DND-41 (cell line): ENCODE measurements at regions not wholly inside any gene's neighbourhood (a gene's known extent, or its start where the extent isn't known, plus 50 kb on each side); places are given as distances from the start of the nearest gene placed in this dataset.

Experiments
- EZH2 ChIP-seq: IDR thresholded peaks from 3 replicates; pipeline ENCODE4 v1.6.1; 2012; ENCODE audit warnings: borderline replicate concordance, low read depth, mild to moderate bottlenecking, moderate library complexity, low read length, inconsistent platforms; ENCODE audit not compliant: severe bottlenecking
- TF ChIP-seq, protein P1 (sequence below): IDR thresholded peaks from 2 replicates; pipeline ENCODE4 v1.5.1; 2012; ENCODE audit warnings: borderline replicate concordance, low read length, moderate library complexity, mild to moderate bottlenecking; ENCODE audit not compliant: poor library complexity, severe bottlenecking; ENCODE audit errors: extremely low read depth

DNA sequence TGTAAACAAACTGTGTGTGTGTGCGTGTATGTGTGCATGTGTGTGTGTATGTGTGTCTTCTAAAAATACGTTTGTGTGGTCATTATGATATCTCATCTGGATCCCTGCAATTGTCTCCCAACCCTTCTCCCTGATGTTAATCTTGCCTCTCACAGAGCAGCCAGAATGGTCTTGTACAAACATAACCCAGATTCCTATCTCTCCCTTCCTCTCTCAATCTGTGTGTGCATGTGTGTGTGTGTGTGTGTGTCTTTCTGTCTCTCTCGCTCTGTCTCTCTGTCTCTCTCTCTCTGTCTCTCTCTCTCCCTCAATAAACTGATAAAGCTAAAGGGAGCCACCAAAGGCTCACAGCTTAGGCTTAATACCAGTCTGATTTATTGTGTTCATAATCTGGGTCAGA is 210.8 kb downstream of the PAX3 start:
- TF ChIP-seq, protein P1, sequence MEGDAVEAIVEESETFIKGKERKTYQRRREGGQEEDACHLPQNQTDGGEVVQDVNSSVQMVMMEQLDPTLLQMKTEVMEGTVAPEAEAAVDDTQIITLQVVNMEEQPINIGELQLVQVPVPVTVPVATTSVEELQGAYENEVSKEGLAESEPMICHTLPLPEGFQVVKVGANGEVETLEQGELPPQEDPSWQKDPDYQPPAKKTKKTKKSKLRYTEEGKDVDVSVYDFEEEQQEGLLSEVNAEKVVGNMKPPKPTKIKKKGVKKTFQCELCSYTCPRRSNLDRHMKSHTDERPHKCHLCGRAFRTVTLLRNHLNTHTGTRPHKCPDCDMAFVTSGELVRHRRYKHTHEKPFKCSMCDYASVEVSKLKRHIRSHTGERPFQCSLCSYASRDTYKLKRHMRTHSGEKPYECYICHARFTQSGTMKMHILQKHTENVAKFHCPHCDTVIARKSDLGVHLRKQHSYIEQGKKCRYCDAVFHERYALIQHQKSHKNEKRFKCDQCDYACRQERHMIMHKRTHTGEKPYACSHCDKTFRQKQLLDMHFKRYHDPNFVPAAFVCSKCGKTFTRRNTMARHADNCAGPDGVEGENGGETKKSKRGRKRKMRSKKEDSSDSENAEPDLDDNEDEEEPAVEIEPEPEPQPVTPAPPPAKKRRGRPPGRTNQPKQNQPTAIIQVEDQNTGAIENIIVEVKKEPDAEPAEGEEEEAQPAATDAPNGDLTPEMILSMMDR = no peak
- TF ChIP-seq EZH2 = no peak
